Gastroesophageal sphincter (tissue), 4 donors: ENCODE measurements at regions not wholly inside any gene's neighbourhood (a gene's known extent, or its start where the extent isn't known, plus 50 kb on each side); places are given as distances from the start of the nearest gene placed in this dataset.
"Not testable (repeated sequence)": the region's sequence is repeated elsewhere in the genome, so short reads cannot be mapped to it uniquely, and the experiment has no call there.

Source experiments
- ATAC-seq: fragments of 150-250 bp; one replicate; pipeline ENCODE4 v1.9.1; 2016; ENCODE audit warnings: mild to moderate bottlenecking, moderate library complexity
- H3K27ac ChIP-seq, 4 donors: fragments of 200-600 bp; sonication (generic) in 3 of 4; 1 replicate in 3 of 4; 2 replicates in 1 of 4; pipeline ENCODE4 v1.5.1; 2016 to 2019
- H3K27me3 ChIP-seq: fragments of 200-600 bp; sonication (generic); one replicate; pipeline ENCODE4 v1.5.1; 2019
- H3K36me3 ChIP-seq, 2 donors: fragments of 200-600 bp; sonication (generic); one replicate each; pipeline ENCODE4 v1.5.1; 2019; ENCODE audit warnings: control low read depth in 1 of 2
- H3K4me1 ChIP-seq, 3 donors: fragments of 200-600 bp; sonication (generic); 1 replicate in 2 of 3; 2 replicates in 1 of 3; pipeline ENCODE4 v1.5.1; 2016 to 2019; ENCODE audit warnings: control low read depth in 2 of 3
- H3K4me3 ChIP-seq, 2 donors: fragments of 200-600 bp; sonication (generic); one replicate each; pipeline ENCODE4 v1.5.1; 2019; ENCODE audit warnings: mild to moderate bottlenecking in 1 of 2, moderate library complexity in 1 of 2
- H3K9me3 ChIP-seq, 3 donors: fragments of 200-600 bp; sonication (generic); one replicate each; pipeline ENCODE4 v1.5.1; 2017 to 2019; ENCODE audit warnings: control low read depth in 2 of 3
- EP300 ChIP-seq: sonication (generic); formaldehyde crosslinking; IDR thresholded peaks from one replicate; pipeline ENCODE4 v1.6.1; 2017; ENCODE audit warnings: antibody characterized with exemption, mild to moderate bottlenecking
- POLR2A ChIP-seq, 2 donors: fragments of 450-650 bp; IDR thresholded peaks; one replicate each; pipeline ENCODE4 v1.6.1; 2017; ENCODE audit warnings: antibody characterized with exemption in 2 of 2, mild to moderate bottlenecking in 2 of 2, moderate library complexity in 1 of 2
- POLR2AphosphoS5 ChIP-seq: sonication (generic); formaldehyde crosslinking; IDR thresholded peaks from one replicate; pipeline ENCODE4 v1.6.1; 2017; ENCODE audit warnings: antibody characterized with exemption
- WGBS, 2 donors: methylation state at CpG; one replicate each; pipeline ENCODE4 v1.1.5; 2018; ENCODE audit warnings: low coverage in 1 of 2; 5-methylcytosine and 5-hydroxymethylcytosine counted together
- TF ChIP-seq, protein P1 (sequence below), 4 experiments: fragments of 200-600 bp in 2 of 4; fragments of 450-650 bp in 2 of 4; sonication (generic) in 1 of 4; IDR thresholded peaks; one replicate each; pipeline ENCODE4 v1.5.1; 2017 to 2019; ENCODE audit warnings: antibody characterized with exemption in 4 of 4, mild to moderate bottlenecking in 2 of 4, moderate library complexity in 2 of 4

DNA sequence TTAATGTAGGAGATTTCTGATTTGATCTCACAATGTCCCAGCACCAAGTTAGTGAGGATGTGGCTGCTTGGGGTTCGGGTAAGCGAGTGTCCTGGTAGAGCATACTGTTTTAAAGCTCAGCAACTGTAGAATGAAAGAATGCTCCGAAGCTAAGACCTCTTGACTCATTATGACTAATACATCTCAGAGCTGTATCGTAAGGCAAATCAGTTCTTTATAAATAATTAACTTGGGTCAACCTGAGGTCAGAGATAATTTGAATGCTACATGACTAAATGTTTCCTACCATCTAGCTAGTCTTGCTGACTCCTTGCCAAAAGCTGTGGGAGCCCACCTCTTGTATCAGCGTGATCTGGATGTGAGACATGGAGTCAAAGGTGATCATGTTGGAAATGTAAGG, 128.8 kb upstream of the PDE7B start:
- Histone ChIP-seq H3K27ac (no peak overlapping the region), H3K4me3 (no peak overlapping the region), H3K36me3 (no peaks in the 10 kb centered on the region), H3K4me1 (no peaks in the 10 kb centered on the region), H3K27me3 (no peaks in the 10 kb centered on the region), H3K9me3 (peaks cover 0 to 22% (median 0%) of the 10 kb centered on the region in 3 donors)
- WGBS, 2 donors: 57 to 64% methylated on average over 3 to 5 of the region's 5 CpGs
- no peak for ATAC-seq
- TF ChIP-seq EP300 (no peak), POLR2AphosphoS5 (no peak), POLR2A (IDR thresholded peaks at IDR 0.05) (no peak)
- TF ChIP-seq, protein P1, sequence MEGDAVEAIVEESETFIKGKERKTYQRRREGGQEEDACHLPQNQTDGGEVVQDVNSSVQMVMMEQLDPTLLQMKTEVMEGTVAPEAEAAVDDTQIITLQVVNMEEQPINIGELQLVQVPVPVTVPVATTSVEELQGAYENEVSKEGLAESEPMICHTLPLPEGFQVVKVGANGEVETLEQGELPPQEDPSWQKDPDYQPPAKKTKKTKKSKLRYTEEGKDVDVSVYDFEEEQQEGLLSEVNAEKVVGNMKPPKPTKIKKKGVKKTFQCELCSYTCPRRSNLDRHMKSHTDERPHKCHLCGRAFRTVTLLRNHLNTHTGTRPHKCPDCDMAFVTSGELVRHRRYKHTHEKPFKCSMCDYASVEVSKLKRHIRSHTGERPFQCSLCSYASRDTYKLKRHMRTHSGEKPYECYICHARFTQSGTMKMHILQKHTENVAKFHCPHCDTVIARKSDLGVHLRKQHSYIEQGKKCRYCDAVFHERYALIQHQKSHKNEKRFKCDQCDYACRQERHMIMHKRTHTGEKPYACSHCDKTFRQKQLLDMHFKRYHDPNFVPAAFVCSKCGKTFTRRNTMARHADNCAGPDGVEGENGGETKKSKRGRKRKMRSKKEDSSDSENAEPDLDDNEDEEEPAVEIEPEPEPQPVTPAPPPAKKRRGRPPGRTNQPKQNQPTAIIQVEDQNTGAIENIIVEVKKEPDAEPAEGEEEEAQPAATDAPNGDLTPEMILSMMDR (IDR thresholded peaks at IDR 0.05): no peak

- Histone ChIP-seq H3K9me3 (peaks cover 0 to 14% (median 0%) of the 10 kb centered on the region in 3 donors), H3K27ac (no peak overlapping the region), H3K4me3 (no peak overlapping the region), H3K36me3 (no peaks in the 10 kb centered on the region), H3K27me3 (no peaks in the 10 kb centered on the region), H3K4me1 (no peaks in the 10 kb centered on the region)
- WGBS, 2 donors: 52 to 83% methylated on average over 2 of the region's 2 CpGs
- no peak for ATAC-seq
- TF ChIP-seq, protein P1 (IDR thresholded peaks at IDR 0.05): no peak
- TF ChIP-seq POLR2AphosphoS5: no peak
- no peak for TF ChIP-seq EP300
Observed at GRCh38 chr6:135728589-135728988, 122.9 kb upstream of the PDE7B start.

GRCh38 chr6:135731116-135731515, 120.4 kb upstream of the PDE7B start:
- Histone ChIP-seq H3K27me3 (no peaks in the 10 kb centered on the region), H3K4me3 (no peak overlapping the region), H3K36me3 (no peaks in the 10 kb centered on the region), H3K9me3 (peaks cover 0 to 4% (median 0%) of the 10 kb centered on the region in 3 donors), H3K27ac (no peak overlapping the region), H3K4me1 (no peaks in the 10 kb centered on the region)
- ATAC-seq: no peak
- 91 to 92% methylated on average over 3 of the region's 3 CpGs for WGBS, 2 donors
- TF ChIP-seq POLR2AphosphoS5 (no peak), POLR2A (IDR thresholded peaks at IDR 0.05) (no peak), EP300 (no peak)
- TF ChIP-seq, protein P1 (IDR thresholded peaks at IDR 0.05): no peak

DNA sequence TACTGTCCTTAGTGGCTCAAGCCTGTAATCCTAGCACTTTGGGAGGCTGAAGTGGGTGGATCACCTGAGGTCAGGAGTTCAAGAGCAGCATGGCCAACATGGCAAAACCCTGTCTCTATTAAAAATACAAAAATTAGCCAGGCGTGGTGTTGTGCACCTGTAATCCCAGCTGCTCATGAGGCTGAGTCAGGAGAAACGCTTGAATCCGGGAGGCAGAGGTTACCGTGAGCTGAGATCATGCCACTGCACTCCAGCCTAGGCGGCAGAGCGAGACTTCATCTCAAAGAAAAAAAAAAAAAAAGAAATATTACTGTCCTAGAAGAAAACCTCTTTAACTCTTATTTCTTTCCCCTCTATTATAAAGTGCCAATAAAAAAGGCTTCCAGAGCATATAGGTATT, 115.2 kb upstream of the PDE7B start:
- 88 to 91% methylated on average over 6 of the region's 6 CpGs for WGBS, 2 donors
- not testable (repeated sequence) for H3K36me3 ChIP-seq, H3K4me1 ChIP-seq, H3K27ac ChIP-seq, H3K4me3 ChIP-seq, H3K9me3 ChIP-seq, ATAC-seq, H3K27me3 ChIP-seq

GRCh38 chr6:135738636-135739035, 112.9 kb upstream of the PDE7B start:
- 31% methylated on average over 1 of the region's 1 CpG; no CpG with 5 or more reads in 1 of the 2 donors for WGBS, 2 donors
- no peak for ATAC-seq

More at GRCh38 chr6:135738636-135739035, 112.9 kb upstream of the PDE7B start:
- TF ChIP-seq POLR2A (IDR thresholded peaks at IDR 0.05) (no peak), EP300 (no peak), POLR2AphosphoS5 (no peak)
- TF ChIP-seq, protein P1 (IDR thresholded peaks at IDR 0.05): no peak
- Histone ChIP-seq H3K4me1 (no peaks in the 10 kb centered on the region), H3K9me3 (no peaks in the 10 kb centered on the region), H3K4me3 (no peak overlapping the region), H3K27ac (no peak overlapping the region), H3K36me3 (no peaks in the 10 kb centered on the region), H3K27me3 (no peaks in the 10 kb centered on the region)
